ENCODE measurements at regions not wholly inside any gene's neighbourhood (a gene's known extent, or its start where the extent isn't known, plus 50 kb on each side); places are given as distances from the start of the nearest gene placed in this dataset.

DNA sequence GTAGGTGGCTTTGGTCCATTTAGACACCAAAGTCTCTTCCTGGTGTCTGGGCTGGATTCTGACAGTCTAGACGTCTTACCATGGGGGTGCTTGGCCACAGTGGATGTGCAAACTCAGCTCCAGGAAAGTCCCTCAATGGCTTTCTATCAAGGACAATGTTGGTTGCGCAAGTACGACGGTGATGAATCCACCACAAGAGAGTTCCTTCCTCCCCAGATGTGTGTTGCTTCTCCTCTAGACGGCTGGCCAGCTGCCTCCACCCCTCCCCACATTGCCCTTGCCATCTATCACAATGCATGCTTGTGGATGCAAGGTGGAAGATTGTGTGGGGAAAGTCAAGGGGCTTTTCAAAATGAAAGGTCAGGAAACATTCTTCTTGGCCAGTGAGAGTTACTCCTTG lies 89.7 kb upstream of the IRX2 start:
- no peak for ATAC-seq

More for the DNA sequence above, 89.7 kb upstream of the IRX2 start:
- no peaks in the 10 kb centered on the region for H3K9me3 Mint-ChIP-seq
- no peaks in the 10 kb centered on the region for H3K36me3 Mint-ChIP-seq (ENCODE audit: low read depth)
- H3K27me3 Mint-ChIP-seq (ENCODE audit: insufficient read depth, low read depth, poor library complexity), result peaks cover 2% of the 10 kb centered on the region
- H3K4me1 Mint-ChIP-seq, result no peaks in the 10 kb centered on the region
- Histone ChIP-seq H3K27me3 (ENCODE audit: insufficient read depth) (no peaks in the 10 kb centered on the region), H3K4me3 (no peak overlapping the region), H3K4me1 (ENCODE audit: insufficient read depth) (no peaks in the 10 kb centered on the region), H3K27ac (ENCODE audit: low read depth) (no peak overlapping the region), H4K20me1 (replicated peaks; ENCODE audit: insufficient read depth) (no peaks in the 10 kb centered on the region), H3K9me2 (ENCODE audit: insufficient read depth) (no peaks in the 10 kb centered on the region), H3K36me3 (ENCODE audit: insufficient read depth) (no peaks in the 10 kb centered on the region), H2AFZ (no peak overlapping the region), H3K79me2 (replicated peaks; ENCODE audit: insufficient read depth) (no peaks in the 10 kb centered on the region), H3K4me2 (no peak overlapping the region), H3F3A (replicated peaks; ENCODE audit: low read depth) (no peaks in the 10 kb centered on the region)
- TF ChIP-seq ZNF114 (CRISPR knock-in tag; IDR thresholded peaks at IDR 0.05) (no peak), CREB1 (CRISPR knock-in tag; IDR thresholded peaks at IDR 0.05; ENCODE audit: low read depth) (no peak), POLR2AphosphoS5 (IDR thresholded peaks at IDR 0.05; ENCODE audit: low read depth) (no peak), ZNF331 (CRISPR knock-in tag; IDR thresholded peaks at IDR 0.05; ENCODE audit: low read depth) (no peak), NANOG (IDR thresholded peaks at IDR 0.05; ENCODE audit: borderline replicate concordance) (no peak), EZH2phosphoT487 (IDR thresholded peaks at IDR 0.05; ENCODE audit: unreplicated experiment) (no peak), EZH2 (IDR thresholded peaks at IDR 0.05; ENCODE audit: low read depth, unreplicated experiment) (no peak), STAT1 (IDR thresholded peaks at IDR 0.05; ENCODE audit: unreplicated experiment) (no peak)
- TF ChIP-seq, protein P1, sequence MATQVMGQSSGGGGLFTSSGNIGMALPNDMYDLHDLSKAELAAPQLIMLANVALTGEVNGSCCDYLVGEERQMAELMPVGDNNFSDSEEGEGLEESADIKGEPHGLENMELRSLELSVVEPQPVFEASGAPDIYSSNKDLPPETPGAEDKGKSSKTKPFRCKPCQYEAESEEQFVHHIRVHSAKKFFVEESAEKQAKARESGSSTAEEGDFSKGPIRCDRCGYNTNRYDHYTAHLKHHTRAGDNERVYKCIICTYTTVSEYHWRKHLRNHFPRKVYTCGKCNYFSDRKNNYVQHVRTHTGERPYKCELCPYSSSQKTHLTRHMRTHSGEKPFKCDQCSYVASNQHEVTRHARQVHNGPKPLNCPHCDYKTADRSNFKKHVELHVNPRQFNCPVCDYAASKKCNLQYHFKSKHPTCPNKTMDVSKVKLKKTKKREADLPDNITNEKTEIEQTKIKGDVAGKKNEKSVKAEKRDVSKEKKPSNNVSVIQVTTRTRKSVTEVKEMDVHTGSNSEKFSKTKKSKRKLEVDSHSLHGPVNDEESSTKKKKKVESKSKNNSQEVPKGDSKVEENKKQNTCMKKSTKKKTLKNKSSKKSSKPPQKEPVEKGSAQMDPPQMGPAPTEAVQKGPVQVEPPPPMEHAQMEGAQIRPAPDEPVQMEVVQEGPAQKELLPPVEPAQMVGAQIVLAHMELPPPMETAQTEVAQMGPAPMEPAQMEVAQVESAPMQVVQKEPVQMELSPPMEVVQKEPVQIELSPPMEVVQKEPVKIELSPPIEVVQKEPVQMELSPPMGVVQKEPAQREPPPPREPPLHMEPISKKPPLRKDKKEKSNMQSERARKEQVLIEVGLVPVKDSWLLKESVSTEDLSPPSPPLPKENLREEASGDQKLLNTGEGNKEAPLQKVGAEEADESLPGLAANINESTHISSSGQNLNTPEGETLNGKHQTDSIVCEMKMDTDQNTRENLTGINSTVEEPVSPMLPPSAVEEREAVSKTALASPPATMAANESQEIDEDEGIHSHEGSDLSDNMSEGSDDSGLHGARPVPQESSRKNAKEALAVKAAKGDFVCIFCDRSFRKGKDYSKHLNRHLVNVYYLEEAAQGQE (IDR thresholded peaks at IDR 0.05; ENCODE audit: unreplicated experiment), result no peak
- TF ChIP-seq, protein P2, sequence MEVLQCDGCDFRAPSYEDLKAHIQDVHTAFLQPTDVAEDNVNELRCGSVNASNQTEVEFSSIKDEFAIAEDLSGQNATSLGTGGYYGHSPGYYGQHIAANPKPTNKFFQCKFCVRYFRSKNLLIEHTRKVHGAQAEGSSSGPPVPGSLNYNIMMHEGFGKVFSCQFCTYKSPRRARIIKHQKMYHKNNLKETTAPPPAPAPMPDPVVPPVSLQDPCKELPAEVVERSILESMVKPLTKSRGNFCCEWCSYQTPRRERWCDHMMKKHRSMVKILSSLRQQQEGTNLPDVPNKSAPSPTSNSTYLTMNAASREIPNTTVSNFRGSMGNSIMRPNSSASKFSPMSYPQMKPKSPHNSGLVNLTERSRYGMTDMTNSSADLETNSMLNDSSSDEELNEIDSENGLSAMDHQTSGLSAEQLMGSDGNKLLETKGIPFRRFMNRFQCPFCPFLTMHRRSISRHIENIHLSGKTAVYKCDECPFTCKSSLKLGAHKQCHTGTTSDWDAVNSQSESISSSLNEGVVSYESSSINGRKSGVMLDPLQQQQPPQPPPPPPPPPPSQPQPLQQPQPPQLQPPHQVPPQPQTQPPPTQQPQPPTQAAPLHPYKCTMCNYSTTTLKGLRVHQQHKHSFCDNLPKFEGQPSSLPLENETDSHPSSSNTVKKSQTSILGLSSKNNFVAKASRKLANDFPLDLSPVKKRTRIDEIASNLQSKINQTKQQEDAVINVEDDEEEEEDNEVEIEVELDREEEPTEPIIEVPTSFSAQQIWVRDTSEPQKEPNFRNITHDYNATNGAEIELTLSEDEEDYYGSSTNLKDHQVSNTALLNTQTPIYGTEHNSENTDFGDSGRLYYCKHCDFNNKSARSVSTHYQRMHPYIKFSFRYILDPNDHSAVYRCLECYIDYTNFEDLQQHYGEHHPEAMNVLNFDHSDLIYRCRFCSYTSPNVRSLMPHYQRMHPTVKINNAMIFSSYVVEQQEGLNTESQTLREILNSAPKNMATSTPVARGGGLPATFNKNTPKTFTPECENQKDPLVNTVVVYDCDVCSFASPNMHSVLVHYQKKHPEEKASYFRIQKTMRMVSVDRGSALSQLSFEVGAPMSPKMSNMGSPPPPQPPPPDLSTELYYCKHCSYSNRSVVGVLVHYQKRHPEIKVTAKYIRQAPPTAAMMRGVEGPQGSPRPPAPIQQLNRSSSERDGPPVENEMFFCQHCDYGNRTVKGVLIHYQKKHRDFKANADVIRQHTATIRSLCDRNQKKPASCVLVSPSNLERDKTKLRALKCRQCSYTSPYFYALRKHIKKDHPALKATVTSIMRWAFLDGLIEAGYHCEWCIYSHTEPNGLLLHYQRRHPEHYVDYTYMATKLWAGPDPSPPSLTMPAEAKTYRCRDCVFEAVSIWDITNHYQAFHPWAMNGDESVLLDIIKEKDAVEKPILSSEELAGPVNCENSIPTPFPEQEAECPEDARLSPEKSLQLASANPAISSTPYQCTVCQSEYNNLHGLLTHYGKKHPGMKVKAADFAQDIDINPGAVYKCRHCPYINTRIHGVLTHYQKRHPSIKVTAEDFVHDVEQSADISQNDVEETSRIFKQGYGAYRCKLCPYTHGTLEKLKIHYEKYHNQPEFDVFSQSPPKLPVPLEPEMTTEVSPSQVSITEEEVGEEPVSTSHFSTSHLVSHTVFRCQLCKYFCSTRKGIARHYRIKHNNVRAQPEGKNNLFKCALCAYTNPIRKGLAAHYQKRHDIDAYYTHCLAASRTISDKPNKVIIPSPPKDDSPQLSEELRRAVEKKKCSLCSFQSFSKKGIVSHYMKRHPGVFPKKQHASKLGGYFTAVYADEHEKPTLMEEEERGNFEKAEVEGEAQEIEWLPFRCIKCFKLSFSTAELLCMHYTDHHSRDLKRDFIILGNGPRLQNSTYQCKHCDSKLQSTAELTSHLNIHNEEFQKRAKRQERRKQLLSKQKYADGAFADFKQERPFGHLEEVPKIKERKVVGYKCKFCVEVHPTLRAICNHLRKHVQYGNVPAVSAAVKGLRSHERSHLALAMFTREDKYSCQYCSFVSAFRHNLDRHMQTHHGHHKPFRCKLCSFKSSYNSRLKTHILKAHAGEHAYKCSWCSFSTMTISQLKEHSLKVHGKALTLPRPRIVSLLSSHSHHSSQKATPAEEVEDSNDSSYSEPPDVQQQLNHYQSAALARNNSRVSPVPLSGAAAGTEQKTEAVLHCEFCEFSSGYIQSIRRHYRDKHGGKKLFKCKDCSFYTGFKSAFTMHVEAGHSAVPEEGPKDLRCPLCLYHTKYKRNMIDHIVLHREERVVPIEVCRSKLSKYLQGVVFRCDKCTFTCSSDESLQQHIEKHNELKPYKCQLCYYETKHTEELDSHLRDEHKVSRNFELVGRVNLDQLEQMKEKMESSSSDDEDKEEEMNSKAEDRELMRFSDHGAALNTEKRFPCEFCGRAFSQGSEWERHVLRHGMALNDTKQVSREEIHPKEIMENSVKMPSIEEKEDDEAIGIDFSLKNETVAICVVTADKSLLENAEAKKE (CRISPR knock-in tag; IDR thresholded peaks at IDR 0.05), result no peak
- TF ChIP-seq, protein P3, sequence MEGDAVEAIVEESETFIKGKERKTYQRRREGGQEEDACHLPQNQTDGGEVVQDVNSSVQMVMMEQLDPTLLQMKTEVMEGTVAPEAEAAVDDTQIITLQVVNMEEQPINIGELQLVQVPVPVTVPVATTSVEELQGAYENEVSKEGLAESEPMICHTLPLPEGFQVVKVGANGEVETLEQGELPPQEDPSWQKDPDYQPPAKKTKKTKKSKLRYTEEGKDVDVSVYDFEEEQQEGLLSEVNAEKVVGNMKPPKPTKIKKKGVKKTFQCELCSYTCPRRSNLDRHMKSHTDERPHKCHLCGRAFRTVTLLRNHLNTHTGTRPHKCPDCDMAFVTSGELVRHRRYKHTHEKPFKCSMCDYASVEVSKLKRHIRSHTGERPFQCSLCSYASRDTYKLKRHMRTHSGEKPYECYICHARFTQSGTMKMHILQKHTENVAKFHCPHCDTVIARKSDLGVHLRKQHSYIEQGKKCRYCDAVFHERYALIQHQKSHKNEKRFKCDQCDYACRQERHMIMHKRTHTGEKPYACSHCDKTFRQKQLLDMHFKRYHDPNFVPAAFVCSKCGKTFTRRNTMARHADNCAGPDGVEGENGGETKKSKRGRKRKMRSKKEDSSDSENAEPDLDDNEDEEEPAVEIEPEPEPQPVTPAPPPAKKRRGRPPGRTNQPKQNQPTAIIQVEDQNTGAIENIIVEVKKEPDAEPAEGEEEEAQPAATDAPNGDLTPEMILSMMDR (conservative IDR thresholded peaks at IDR 0.05; ENCODE audit: low read depth in 2 of 2), result no peak
- no peak overlapping the region for H3K4me3 Mint-ChIP-seq
- H3K27ac Mint-ChIP-seq, result no peak overlapping the region
- DNase-seq (ENCODE audit: low spot score), result no peak
